HepG2 (cell line): ENCODE measurements at regions not wholly inside any gene's neighbourhood (a gene's known extent, or its start where the extent isn't known, plus 50 kb on each side); places are given as distances from the start of the nearest gene placed in this dataset.

Source experiments
- ATAC-seq: fragments of 200-7000 bp; cut with Tn5 transposase; 3 replicates; pipeline ENCODE4 v1.9.1; 2020; ENCODE audit warnings: mild to moderate bottlenecking, moderate library complexity
- BruUV-seq: library from RNA; stranded (reverse); fragments of 400-500 nt; replicated peaks from 2 replicates; lab custom pipeline; 2021; lab: Mats Ljungman, UMichigan
- CTCF ChIA-PET: fragments of 300-600 bp; formaldehyde crosslinking; extraction: SDS; loops from one replicate; lab custom pipeline; 2021; ENCODE audit warnings: low total read pairs, inconsistent platforms, low intra/inter-chr PET ratio; lab: Yijun Ruan, JAX
- POLR2A ChIA-PET: fragments of 350-600 bp; sonication (Branson Sonifier 250); formaldehyde crosslinking; loops from one replicate; lab custom pipeline; 2020; ENCODE audit warnings: antibody characterized with exemption, inconsistent platforms; lab: Yijun Ruan, JAX
- DNase-seq: peaks from one replicate; pipeline ENCODE4 v3.0.0-alpha.2; 2015; ENCODE audit warnings: low spot score
- FAIRE-seq: peaks from 3 replicates; lab custom pipeline; 2011; peaks lifted over from hg19 to GRCh38; lab: Jason Lieb, UNC
- H2AFZ ChIP-seq: one replicate; pipeline ENCODE4 v1.6.1; 2011; ENCODE audit warnings: low read length, inconsistent platforms
- H3K27ac ChIP-seq: fragments of 300-600 bp; 3 replicates; pipeline ENCODE4 v1.8.0; 2011; ENCODE audit warnings: mixed run types, mild to moderate bottlenecking, mixed read lengths, low read length, inconsistent platforms; ENCODE audit not compliant: insufficient read depth; ENCODE audit errors: extremely low read length
- H3K27me3 ChIP-seq, 2 experiments: fragments of 200-600 bp in 1 of 2; 2 replicates in 1 of 2; 3 replicates in 1 of 2; pipeline versions ENCODE4 v1.6.0 to v1.8.0; 2011; ENCODE audit warnings: low read length in 2 of 2, mild to moderate bottlenecking in 2 of 2, moderate library complexity in 2 of 2, inconsistent platforms in 1 of 2; ENCODE audit not compliant: insufficient read depth in 2 of 2, control insufficient read depth in 1 of 2
- H3K36me3 ChIP-seq, 2 experiments: fragments of 200-600 bp in 1 of 2; replicated peaks in 1 of 2; 2 replicates in 1 of 2; 3 replicates in 1 of 2; pipeline versions ENCODE4 v1.5.1 to v1.8.0; 2011; ENCODE audit warnings: low read length in 2 of 2, inconsistent platforms in 1 of 2; ENCODE audit not compliant: insufficient read depth in 2 of 2, control insufficient read depth in 1 of 2
- H3K4me1 ChIP-seq: 2 replicates; pipeline ENCODE4 v1.5.1; 2012; ENCODE audit warnings: low read length, inconsistent platforms; ENCODE audit not compliant: insufficient read depth
- H3K4me2 ChIP-seq: 2 replicates; pipeline ENCODE4 v1.6.0; 2011; ENCODE audit warnings: low read depth, low read length, inconsistent platforms
- H3K4me3 ChIP-seq, 3 experiments: fragments of 200-600 bp in 1 of 3; sonication (generic), shearing (Covaris generic) in 1 of 3; replicated peaks in 1 of 3; 2 replicates each; pipeline ENCODE4 v1.5.1; 2011 to 2016; ENCODE audit warnings: low read length in 3 of 3, inconsistent platforms in 2 of 3, low read depth in 2 of 3, mild to moderate bottlenecking in 2 of 3, control low read depth in 1 of 3, mixed read lengths in 1 of 3; ENCODE audit not compliant: insufficient read depth in 1 of 3
- H3K79me2 ChIP-seq: one replicate; pipeline ENCODE4 v1.6.1; 2011; ENCODE audit warnings: low read length, inconsistent platforms; ENCODE audit not compliant: insufficient read depth
- H3K9ac ChIP-seq: 2 replicates; pipeline ENCODE4 v1.6.0; 2011; ENCODE audit warnings: mild to moderate bottlenecking, low read depth, low read length, inconsistent platforms; ENCODE audit not compliant: insufficient read depth
- H3K9me3 ChIP-seq: 2 replicates; pipeline ENCODE4 v1.5.1; 2012; ENCODE audit warnings: mild to moderate bottlenecking, low read length
- H4K20me1 ChIP-seq: 2 replicates; pipeline ENCODE4 v1.6.0; 2011; ENCODE audit warnings: inconsistent platforms, mild to moderate bottlenecking, low read length, moderate library complexity; ENCODE audit not compliant: insufficient read depth
- AKAP8 ChIP-seq: sonication (generic); formaldehyde crosslinking; IDR thresholded peaks from 2 replicates; pipeline ENCODE4 v1.5.1; 2020; ENCODE audit warnings: mild to moderate bottlenecking, missing genetic modification reagents
- KDM2A ChIP-seq: sonication (generic); formaldehyde crosslinking; IDR thresholded peaks from 2 replicates; pipeline ENCODE4 v1.4.0; 2020; ENCODE audit warnings: low read depth, missing genetic modification reagents, borderline replicate concordance
- MIXL1 ChIP-seq: IDR thresholded peaks from 2 replicates; pipeline ENCODE4 v1.6.1; 2016
- SP140L ChIP-seq: sonication (generic); formaldehyde crosslinking; IDR thresholded peaks from 2 replicates; pipeline ENCODE4 v1.4.0; 2020; ENCODE audit warnings: missing genetic modification reagents, borderline replicate concordance
- UBTF ChIP-seq: sonication (generic); formaldehyde crosslinking; IDR thresholded peaks from 2 replicates; pipeline ENCODE4 v1.4.0; 2020; ENCODE audit warnings: mild to moderate bottlenecking, missing genetic modification reagents
- ZNF230 ChIP-seq: sonication (generic); formaldehyde crosslinking; IDR thresholded peaks from 2 replicates; pipeline ENCODE4 v1.4.0; 2020; ENCODE audit warnings: mild to moderate bottlenecking, missing genetic modification reagents
- ZNF513 ChIP-seq: sonication (generic); formaldehyde crosslinking; conservative IDR thresholded peaks from 2 replicates; pipeline ENCODE4 v1.5.0; 2020; ENCODE audit warnings: missing genetic modification reagents
- ZNF589 ChIP-seq: sonication (generic); formaldehyde crosslinking; conservative IDR thresholded peaks from 2 replicates; pipeline ENCODE4 v1.8.0; 2022; ENCODE audit warnings: mild to moderate bottlenecking, moderate library complexity, missing genetic modification reagents
- WGBS: methylation state at CpG from one replicate; pipeline ENCODE4 v1.1.6; 2017; ENCODE audit warnings: low lambda C conversion rate; 5-methylcytosine and 5-hydroxymethylcytosine counted together
- in situ Hi-C: cut with HindIII; loops from 2 replicates; pipeline ENCODE4 v1.10.0; 2017; ENCODE audit warnings: low pct_unique_long_range_greater_than_20kb; ENCODE audit not compliant: extremely low pct_ligation_motif_present
- intact Hi-C: fragments of 100-400 bp; cut with micrococcal nuclease; formaldehyde crosslinking; loops from one replicate; pipeline ENCODE4 v1.10.0; 2022; ENCODE audit not compliant: unreplicated experiment
- TF ChIP-seq, protein P1 (sequence below), 2 experiments: fragments of 450-650 bp in 1 of 2; sonication (generic) in 1 of 2; formaldehyde crosslinking in 1 of 2; IDR thresholded peaks; 2 replicates each; pipeline versions ENCODE4 v1.6.1 to v1.8.0; 2016 to 2022; ENCODE audit warnings: antibody characterized with exemption in 1 of 2, mild to moderate bottlenecking in 1 of 2, missing genetic modification reagents in 1 of 2

DNA sequence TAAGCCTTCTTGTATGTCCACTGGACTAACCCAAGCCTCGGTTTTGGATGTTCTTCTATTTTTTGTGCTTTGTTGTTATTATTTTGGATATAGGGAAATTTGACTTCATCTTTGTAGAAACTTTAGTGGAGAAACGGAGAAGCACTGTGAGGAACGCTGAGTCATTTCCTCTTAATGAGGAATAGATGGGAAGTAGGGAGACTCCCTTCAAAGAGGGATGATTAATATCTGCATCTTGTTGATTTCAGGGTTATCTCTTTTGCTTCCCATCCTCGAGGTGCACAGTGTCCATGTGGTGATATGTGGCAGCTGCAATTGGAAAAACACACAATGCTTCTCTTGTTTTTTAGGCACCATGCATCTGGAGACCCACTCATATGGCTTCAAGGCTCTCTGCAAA is 1147.9 kb downstream of the NLGN4X start:
- intact Hi-C loops = no loop called here
- Histone ChIP-seq H3K4me3 (no peak overlapping the region), H2AFZ (no peak overlapping the region), H3K4me2 (no peak overlapping the region), H3K9ac (no peak overlapping the region), H3K79me2 (no peaks in the 10 kb centered on the region), H3K27ac (no peak overlapping the region), H3K36me3 (no peaks in the 10 kb centered on the region), H3K4me1 (no peaks in the 10 kb centered on the region), H3K27me3 (no peaks in the 10 kb centered on the region), H3K9me3 (peaks cover 28% of the 10 kb centered on the region; the same call in 1 of the 2 replicates), H4K20me1 (no peaks in the 10 kb centered on the region)
- 11% methylated on average over 3 of the region's 4 CpGs for WGBS
- ChIA-PET POLR2A (no interaction called here), CTCF (no interaction called here)
- FAIRE-seq = no peak
- no peak for DNase-seq
- in situ Hi-C loops = no loop called here
- no TSS peak for BruUV-seq
- ATAC-seq = no peak
- TF ChIP-seq ZNF513 (CRISPR knock-in tag) (no peak), AKAP8 (CRISPR knock-in tag) (no peak), KDM2A (CRISPR knock-in tag) (no peak), UBTF (CRISPR knock-in tag) (no peak), ZNF230 (no peak), SP140L (CRISPR knock-in tag) (no peak), MIXL1 (CRISPR knock-in tag) (no peak), ZNF589 (no peak)
- TF ChIP-seq, protein P1, sequence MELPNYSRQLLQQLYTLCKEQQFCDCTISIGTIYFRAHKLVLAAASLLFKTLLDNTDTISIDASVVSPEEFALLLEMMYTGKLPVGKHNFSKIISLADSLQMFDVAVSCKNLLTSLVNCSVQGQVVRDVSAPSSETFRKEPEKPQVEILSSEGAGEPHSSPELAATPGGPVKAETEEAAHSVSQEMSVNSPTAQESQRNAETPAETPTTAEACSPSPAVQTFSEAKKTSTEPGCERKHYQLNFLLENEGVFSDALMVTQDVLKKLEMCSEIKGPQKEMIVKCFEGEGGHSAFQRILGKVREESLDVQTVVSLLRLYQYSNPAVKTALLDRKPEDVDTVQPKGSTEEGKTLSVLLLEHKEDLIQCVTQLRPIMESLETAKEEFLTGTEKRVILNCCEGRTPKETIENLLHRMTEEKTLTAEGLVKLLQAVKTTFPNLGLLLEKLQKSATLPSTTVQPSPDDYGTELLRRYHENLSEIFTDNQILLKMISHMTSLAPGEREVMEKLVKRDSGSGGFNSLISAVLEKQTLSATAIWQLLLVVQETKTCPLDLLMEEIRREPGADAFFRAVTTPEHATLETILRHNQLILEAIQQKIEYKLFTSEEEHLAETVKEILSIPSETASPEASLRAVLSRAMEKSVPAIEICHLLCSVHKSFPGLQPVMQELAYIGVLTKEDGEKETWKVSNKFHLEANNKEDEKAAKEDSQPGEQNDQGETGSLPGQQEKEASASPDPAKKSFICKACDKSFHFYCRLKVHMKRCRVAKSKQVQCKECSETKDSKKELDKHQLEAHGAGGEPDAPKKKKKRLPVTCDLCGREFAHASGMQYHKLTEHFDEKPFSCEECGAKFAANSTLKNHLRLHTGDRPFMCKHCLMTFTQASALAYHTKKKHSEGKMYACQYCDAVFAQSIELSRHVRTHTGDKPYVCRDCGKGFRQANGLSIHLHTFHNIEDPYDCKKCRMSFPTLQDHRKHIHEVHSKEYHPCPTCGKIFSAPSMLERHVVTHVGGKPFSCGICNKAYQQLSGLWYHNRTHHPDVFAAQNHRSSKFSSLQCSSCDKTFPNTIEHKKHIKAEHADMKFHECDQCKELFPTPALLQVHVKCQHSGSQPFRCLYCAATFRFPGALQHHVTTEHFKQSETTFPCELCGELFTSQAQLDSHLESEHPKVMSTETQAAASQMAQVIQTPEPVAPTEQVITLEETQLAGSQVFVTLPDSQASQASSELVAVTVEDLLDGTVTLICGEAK (IDR thresholded peaks at IDR 0.05) = no peak
- TF ChIP-seq, protein P1 (CRISPR knock-in tag; IDR thresholded peaks at IDR 0.05) = no peak
